ENCODE measurements at regions not wholly inside any gene's neighbourhood (a gene's known extent, or its start where the extent isn't known, plus 50 kb on each side); places are given as distances from the start of the nearest gene placed in this dataset.
"Not testable (repeated sequence)": the region's sequence is repeated elsewhere in the genome, so short reads cannot be mapped to it uniquely, and the experiment has no call there.

DNA sequence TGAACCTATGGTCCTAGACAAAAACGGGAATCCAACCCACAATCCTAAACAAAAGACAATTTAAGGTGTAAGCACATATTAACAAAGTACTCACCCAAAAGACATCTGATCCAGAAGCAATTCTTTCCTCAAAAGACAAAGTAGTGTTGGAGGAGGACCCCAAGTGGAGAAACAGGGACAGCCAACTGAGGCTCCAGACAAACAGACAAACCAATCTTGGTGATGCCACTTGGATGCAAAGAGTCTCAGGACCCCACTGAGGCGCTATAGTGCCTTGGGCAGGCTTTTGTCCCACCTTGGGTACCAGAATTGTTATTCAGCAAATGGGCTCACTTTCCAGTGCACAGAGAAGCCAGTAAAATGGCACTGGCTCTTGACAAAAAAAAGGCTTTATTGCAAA lies 613.8 kb downstream of the DIPK2A start:
- DNase-seq: no peak
- H3K36me3 Mint-ChIP-seq (ENCODE audit: unreplicated experiment): no peaks in the 10 kb centered on the region
- no peak overlapping the region for H3K4me3 Mint-ChIP-seq (ENCODE audit: unreplicated experiment)
- no peaks in the 10 kb centered on the region for H3K27me3 Mint-ChIP-seq (ENCODE audit: unreplicated experiment)
- no peaks in the 10 kb centered on the region for H3K9me3 Mint-ChIP-seq (ENCODE audit: unreplicated experiment)
- no peaks in the 10 kb centered on the region for H3K4me1 Mint-ChIP-seq (ENCODE audit: low read depth, unreplicated experiment)
- TF ChIP-seq, protein P1, sequence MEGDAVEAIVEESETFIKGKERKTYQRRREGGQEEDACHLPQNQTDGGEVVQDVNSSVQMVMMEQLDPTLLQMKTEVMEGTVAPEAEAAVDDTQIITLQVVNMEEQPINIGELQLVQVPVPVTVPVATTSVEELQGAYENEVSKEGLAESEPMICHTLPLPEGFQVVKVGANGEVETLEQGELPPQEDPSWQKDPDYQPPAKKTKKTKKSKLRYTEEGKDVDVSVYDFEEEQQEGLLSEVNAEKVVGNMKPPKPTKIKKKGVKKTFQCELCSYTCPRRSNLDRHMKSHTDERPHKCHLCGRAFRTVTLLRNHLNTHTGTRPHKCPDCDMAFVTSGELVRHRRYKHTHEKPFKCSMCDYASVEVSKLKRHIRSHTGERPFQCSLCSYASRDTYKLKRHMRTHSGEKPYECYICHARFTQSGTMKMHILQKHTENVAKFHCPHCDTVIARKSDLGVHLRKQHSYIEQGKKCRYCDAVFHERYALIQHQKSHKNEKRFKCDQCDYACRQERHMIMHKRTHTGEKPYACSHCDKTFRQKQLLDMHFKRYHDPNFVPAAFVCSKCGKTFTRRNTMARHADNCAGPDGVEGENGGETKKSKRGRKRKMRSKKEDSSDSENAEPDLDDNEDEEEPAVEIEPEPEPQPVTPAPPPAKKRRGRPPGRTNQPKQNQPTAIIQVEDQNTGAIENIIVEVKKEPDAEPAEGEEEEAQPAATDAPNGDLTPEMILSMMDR (IDR thresholded peaks at IDR 0.05; ENCODE audit: partially characterized antibody, unreplicated experiment): no peak
- no peak overlapping the region for H3K27ac Mint-ChIP-seq (ENCODE audit: unreplicated experiment)

DNA sequence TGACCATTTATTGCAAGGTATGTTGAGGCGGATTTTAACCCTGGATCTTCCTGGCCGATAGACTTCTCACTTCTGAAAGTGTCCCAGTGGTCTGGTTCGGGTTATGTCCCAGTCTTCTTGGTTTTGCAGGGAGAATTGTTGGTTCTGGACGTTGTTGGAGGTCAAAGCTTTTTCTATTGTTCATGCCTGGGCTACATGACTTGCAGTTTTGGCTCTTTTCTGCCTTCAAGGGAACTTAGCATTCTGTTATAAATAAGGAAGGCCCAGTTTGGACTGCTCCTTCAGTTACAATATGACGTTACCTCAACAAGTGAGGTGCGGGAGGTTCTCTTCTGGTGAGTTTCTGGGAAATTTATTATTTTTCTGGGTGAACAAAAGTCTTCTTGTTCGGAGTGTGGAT lies 614.3 kb downstream of the DIPK2A start:
- no peaks in the 10 kb centered on the region for H3K27me3 Mint-ChIP-seq (ENCODE audit: unreplicated experiment)
- H3K4me3 Mint-ChIP-seq (ENCODE audit: unreplicated experiment): no peak overlapping the region
- DNase-seq: no peak
- no peak overlapping the region for H3K27ac Mint-ChIP-seq (ENCODE audit: unreplicated experiment)
- no peaks in the 10 kb centered on the region for H3K9me3 Mint-ChIP-seq (ENCODE audit: unreplicated experiment)
- H3K4me1 Mint-ChIP-seq (ENCODE audit: low read depth, unreplicated experiment): no peaks in the 10 kb centered on the region
- no peaks in the 10 kb centered on the region for H3K36me3 Mint-ChIP-seq (ENCODE audit: unreplicated experiment)
- TF ChIP-seq, protein P1 (IDR thresholded peaks at IDR 0.05; ENCODE audit: partially characterized antibody, unreplicated experiment): no peak

DNA sequence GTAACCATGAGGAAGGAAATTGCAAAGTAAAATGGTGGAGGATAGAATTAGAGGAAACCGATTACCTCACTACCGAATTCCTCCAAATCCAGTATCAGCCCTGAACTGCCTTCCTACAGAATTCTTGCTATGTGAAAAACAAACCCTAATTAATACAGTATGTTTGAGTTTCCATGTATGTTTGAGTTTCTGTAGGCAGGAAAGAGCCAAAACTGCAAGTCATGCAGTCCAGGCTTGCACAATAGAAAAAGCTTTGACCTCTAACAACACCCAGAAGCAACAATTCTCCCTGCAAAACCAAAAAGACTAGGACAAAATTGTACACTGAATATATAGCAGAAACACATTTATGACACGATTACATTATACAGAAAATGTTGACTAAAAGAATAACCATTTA lies 614.8 kb downstream of the DIPK2A start:
- Mint-ChIP-seq H3K4me3 (ENCODE audit: unreplicated experiment) (no peak overlapping the region), H3K4me1 (ENCODE audit: low read depth, unreplicated experiment) (no peaks in the 10 kb centered on the region), H3K36me3 (ENCODE audit: unreplicated experiment) (no peaks in the 10 kb centered on the region), H3K27ac (ENCODE audit: unreplicated experiment) (no peak overlapping the region), H3K9me3 (ENCODE audit: unreplicated experiment) (no peaks in the 10 kb centered on the region), H3K27me3 (ENCODE audit: unreplicated experiment) (no peaks in the 10 kb centered on the region)
- TF ChIP-seq, protein P1 (IDR thresholded peaks at IDR 0.05; ENCODE audit: partially characterized antibody, unreplicated experiment): no peak
- DNase-seq: no peak

DNA sequence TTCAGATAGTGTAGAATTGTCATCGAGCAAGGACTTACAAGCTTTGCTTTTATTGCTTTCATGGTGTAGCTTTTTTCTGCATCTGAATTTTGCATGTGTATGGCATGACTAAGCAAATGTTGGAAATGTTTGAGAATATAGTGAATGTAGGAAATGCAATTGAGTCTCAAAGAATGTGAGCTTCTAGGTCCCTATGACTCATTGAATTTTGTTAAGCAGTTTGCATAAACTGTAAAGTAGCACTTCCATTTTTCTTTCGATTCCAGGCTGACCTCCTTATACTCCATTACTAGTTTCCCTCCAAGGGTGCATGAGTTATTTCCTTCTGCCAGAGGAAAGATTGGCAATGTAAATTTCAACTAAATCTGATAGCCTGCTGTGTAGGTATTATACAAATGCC lies 619.2 kb downstream of the DIPK2A start:
- no peak for DNase-seq
- no peaks in the 10 kb centered on the region for H3K36me3 Mint-ChIP-seq (ENCODE audit: unreplicated experiment)

DNA sequence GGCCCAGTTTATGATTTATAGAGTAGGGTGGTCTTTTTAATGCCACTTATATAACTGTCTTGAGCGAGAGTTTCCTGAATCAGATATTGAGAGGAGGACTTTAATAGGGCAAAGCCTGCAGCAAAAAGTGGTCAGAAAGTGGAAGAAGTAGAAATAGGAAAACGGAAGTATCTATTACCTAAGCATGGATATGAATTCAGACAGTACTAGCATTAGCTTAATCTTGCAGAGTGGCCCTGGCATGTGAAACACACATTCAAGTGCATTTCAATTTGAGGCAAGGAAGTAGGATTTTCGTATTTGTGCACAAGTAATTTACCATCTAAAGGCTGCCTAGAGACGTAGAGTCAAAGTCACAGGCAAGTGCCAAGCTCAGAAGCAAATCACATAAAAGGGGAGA lies 622.3 kb downstream of the DIPK2A start:
- no peak overlapping the region for H3K4me3 Mint-ChIP-seq (ENCODE audit: unreplicated experiment)
- TF ChIP-seq, protein P1 (IDR thresholded peaks at IDR 0.05; ENCODE audit: partially characterized antibody, unreplicated experiment): no peak
- H3K4me1 Mint-ChIP-seq (ENCODE audit: low read depth, unreplicated experiment): no peaks in the 10 kb centered on the region
- H3K36me3 Mint-ChIP-seq (ENCODE audit: unreplicated experiment): peaks cover 5% of the 10 kb centered on the region
- H3K9me3 Mint-ChIP-seq (ENCODE audit: unreplicated experiment): no peaks in the 10 kb centered on the region
- H3K27ac Mint-ChIP-seq (ENCODE audit: unreplicated experiment): no peak overlapping the region
- H3K27me3 Mint-ChIP-seq (ENCODE audit: unreplicated experiment): no peaks in the 10 kb centered on the region
- DNase-seq: no peak

More for the DNA sequence above, 619.2 kb downstream of the DIPK2A start:
- Mint-ChIP-seq H3K4me1 (ENCODE audit: low read depth, unreplicated experiment) (no peaks in the 10 kb centered on the region), H3K4me3 (ENCODE audit: unreplicated experiment) (no peak overlapping the region), H3K9me3 (ENCODE audit: unreplicated experiment) (no peaks in the 10 kb centered on the region), H3K27me3 (ENCODE audit: unreplicated experiment) (no peaks in the 10 kb centered on the region), H3K27ac (ENCODE audit: unreplicated experiment) (no peak overlapping the region)
- TF ChIP-seq, protein P1 (IDR thresholded peaks at IDR 0.05; ENCODE audit: partially characterized antibody, unreplicated experiment): no peak

DNA sequence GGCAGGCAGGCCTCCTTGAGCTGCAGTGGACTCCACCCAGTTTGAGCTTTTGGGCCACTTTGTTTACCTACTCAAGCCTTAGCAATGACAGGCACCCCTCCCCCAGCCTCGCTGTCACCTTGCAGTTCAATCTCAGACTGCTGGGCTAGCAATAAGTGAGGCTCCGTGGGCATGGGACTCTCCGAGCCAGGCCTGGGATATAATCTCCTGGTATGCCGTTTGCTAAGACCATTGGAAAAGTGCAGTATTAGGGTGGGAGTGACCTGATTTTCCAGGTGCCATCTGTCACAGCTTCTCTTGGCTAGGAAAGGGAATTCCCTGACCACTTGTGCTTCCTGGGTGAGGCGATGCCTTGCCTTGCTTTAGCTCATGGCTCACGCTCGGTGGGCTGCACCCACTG lies 648.6 kb downstream of the DIPK2A start:
- H3K36me3 Mint-ChIP-seq (ENCODE audit: unreplicated experiment); DNase-seq; H3K4me1 Mint-ChIP-seq (ENCODE audit: low read depth, unreplicated experiment); H3K9me3 Mint-ChIP-seq (ENCODE audit: unreplicated experiment); H3K27ac Mint-ChIP-seq (ENCODE audit: unreplicated experiment); H3K27me3 Mint-ChIP-seq (ENCODE audit: unreplicated experiment); H3K4me3 Mint-ChIP-seq (ENCODE audit: unreplicated experiment): not testable (repeated sequence)

All from glutamatergic neuron (in vitro differentiated cells).